HG02852 (cell line): ENCODE measurements at regions not wholly inside any gene's neighbourhood (a gene's known extent, or its start where the extent isn't known, plus 50 kb on each side); places are given as distances from the start of the nearest gene placed in this dataset.
"Not testable (repeated sequence)": the region's sequence is repeated elsewhere in the genome, so short reads cannot be mapped to it uniquely, and the experiment has no call there.

ENCODE experiments used
- ATAC-seq: cut with Tn5 transposase; IDR thresholded peaks from one replicate; pipeline ENCODE4 v1.9.1; 2021; ENCODE audit warnings: mild to moderate bottlenecking, moderate library complexity; ENCODE audit not compliant: unreplicated experiment

DNA sequence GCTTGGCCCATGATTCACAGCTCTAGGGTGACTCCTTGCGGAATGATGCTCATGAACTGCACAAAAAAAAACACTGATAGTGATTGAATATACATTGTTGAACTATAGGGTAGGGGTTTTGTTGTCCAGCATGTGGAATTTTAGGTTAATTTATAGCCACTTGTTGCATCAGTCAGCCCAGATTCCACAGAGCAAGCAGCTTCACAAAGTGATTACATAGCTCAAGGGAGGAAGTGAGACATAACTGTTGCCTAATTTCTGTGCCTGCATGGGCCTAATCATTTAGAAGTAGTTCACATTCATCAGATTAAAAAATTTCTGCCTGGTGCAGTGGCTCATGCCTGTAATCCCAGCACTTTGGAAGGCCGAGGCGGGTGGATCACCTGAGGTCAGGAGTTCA lies 142.2 kb upstream of the ZNF722 start:
- not testable (repeated sequence) for ATAC-seq

DNA sequence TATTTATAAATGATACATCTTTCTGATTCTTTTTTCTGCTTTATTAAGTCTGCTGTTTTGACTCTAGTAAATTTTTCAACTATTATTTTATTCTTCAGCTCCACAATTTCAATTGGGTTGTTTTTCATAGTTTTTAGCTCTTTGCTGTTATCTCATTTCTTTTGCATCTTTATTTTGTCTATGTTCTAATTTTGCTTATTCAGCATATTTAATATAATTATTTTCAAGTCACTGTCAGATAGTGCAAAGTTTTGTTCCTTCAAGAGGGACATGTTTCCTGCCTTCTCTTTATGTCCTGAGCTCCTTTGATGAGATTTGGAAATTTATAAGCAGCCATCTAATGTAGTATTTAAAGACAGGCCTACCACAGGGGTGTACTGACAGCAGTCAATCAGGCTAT lies 131.5 kb upstream of the ZNF722 start:
- no peak for ATAC-seq

DNA sequence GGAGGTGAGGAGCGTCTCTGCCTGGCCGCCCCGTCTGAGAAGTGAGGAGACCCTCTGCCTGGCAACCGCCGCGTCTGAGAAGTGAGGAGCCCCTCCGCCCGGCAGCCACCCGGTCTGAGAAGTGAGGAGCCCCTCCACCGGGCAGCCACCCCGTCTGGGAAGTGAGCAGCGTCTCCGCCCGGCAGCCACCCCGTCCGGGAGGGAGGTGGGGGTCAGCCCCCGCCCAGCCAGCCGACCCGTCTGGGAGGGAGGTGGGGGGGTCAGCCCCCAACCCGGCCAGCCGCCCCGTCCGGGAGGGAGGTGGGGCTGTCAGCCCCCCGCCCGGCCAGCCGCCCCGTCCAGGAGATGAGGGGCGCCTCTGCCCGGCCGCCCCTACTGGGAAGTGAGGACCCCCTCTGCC lies 124.4 kb upstream of the ZNF722 start:
- not testable (repeated sequence) for ATAC-seq

- no peak for ATAC-seq
These were observed 121.8 kb upstream of the ZNF722 start for GRCh38 chr7:63876707-63877322.

GRCh38 chr7:63887031-63887430 lies 111.6 kb upstream of the ZNF722 start:
- ATAC-seq = no peak

DNA sequence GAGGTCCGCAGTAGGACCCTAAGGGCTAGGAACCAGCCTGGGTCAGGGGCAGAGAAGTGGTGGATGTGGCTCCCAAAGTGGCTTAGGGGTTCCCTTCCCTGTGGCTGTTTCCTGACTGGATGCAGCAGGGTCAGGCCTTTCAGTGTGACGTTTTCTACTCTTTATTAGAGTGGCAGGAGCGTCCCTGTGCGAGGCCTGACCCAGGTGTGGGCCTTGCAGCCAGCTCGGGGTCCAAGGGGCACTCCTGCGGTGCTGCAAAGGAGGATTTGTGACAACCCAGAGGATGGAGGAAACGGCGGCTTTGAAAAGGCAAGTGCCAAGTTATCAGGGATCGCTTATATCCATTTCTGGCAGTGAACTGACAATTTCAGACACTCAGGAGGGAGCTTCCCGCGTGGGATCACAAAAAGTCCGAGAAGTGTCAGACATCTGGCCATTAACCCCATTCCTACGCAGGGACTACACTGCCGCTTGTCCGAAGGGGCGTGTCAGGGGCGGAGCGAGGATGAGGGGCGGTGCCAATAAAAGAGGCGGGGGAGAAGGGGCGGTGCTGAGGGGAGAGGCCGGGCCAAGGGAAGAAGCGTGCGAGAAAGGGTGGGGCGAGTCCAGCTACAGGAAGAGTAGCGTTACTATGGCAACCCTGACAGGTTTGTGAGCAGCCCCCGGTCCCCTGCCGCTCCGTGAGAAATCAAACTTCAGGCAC lies 98.8 kb upstream of the ZNF722 start:
- no peak for ATAC-seq

- no peak for ATAC-seq
These were observed 98.0 kb upstream of the ZNF722 start for GRCh38 chr7:63900394-63901203.

GRCh38 chr7:63901204-63901506 lies 97.5 kb upstream of the ZNF722 start:
- ATAC-seq = not testable (repeated sequence)

- no peak for ATAC-seq
These were observed 79.7 kb upstream of the ZNF722 start for GRCh38 chr7:63918986-63919385.

DNA sequence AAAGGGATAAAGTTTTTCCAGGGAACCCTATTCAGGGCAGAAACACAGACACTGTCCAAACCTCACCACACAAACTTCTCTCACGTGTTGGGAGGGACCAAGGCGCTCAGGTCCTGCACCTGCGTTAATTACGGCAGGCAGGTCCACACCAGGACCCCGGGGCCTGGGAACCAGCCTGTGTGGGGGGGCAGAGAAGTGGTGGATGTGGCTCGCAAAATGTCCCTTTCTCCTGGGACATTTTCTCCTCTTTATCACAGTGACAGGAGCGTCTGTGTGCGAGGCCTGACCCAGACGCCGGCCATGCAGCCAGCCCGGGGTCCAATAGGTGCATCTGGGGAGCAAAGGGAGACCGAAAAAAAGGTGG lies 73.4 kb upstream of the ZNF722 start:
- ATAC-seq = no peak

GRCh38 chr7:63925626-63926460 lies 72.8 kb upstream of the ZNF722 start:
- ATAC-seq = peak; percentile 72

DNA sequence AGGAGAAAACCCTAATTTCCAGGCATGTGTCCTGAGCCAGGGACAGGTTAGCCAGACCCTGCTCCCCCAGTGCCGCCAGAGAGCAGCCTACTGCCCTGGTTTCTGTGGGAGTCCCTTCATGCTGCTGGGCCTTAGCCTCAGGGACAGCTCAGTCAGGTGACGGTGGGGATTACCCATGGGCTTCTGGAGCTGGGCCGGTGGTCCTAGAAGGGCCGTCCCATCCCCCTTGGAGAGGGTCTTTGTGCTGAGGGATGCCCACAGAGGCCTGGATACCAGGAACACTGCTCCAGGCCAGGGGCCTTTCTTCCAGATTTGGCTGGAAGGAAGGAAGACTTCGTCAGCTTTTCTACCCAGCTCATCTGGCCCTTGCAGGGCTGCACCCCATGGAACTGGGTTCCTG lies 71.4 kb upstream of the ZNF722 start:
- ATAC-seq = no peak

GRCh38 chr7:63931057-63931600 lies 67.5 kb upstream of the ZNF722 start:
- no peak for ATAC-seq

DNA sequence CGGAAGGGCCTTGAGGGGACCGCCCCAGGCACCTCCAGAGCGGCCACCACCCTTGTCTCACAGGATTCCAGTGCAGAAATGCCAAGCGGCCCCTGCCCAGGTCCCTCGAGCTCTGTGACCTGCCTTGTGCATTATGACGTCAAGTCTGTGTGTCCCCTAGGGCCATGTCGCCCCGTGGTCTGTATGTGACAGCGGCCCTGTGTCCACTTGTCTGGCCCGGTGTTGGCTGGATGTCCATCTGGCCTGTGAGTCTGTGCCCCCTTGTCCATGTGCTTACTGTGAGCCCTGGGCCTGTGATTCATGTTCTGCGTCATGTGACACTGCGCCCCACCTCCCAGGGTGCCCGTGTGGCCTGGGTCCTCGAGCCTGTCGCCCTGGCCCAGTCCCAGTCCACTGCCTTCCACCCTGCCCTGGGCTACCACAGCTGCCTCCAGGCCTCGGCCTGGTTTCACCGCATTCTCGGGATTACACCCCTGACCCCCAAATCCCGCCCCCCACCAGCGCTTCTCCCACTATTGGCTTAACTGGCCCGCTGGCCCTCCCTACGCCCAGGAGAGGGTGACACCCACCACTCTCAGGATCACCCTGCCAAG lies 66.6 kb upstream of the ZNF722 start:
- no peak for ATAC-seq
